ENCODE measurements at regions not wholly inside any gene's neighbourhood (a gene's known extent, or its start where the extent isn't known, plus 50 kb on each side); places are given as distances from the start of the nearest gene placed in this dataset.

- ChIA-PET CTCF (ENCODE audit: partially characterized antibody) (no interaction called here), POLR2A (ENCODE audit: partially characterized antibody) (no interaction called here)
- Histone ChIP-seq H2BK20ac (ENCODE audit: low read length) (no peak overlapping the region; the same call in 1 of the 2 replicates), H3K9me3 (ENCODE audit: insufficient read depth in 2 of 2, low read depth in 1 of 2, low read length in 1 of 2) (no peaks in the 10 kb centered on the region), H2AFZ (ENCODE audit: low read length) (peak overlapping the region; percentile 34; the same call in 1 of the 2 replicates), H3K27ac (ENCODE audit: low read depth, low read length) (no peak overlapping the region), H2BK15ac (ENCODE audit: low read length) (no peak overlapping the region), H2BK12ac (ENCODE audit: low read depth, low read length) (no peak overlapping the region), H2AK5ac (ENCODE audit: low read depth, low read length) (no peak overlapping the region), H4K20me1 (replicated peaks in 1 of 2; ENCODE audit: control insufficient read depth in 1 of 2, insufficient read depth in 2 of 2, low read length in 2 of 2) (no peaks in the 10 kb centered on the region), H3K4ac (replicated peaks; ENCODE audit: insufficient read length, low read depth, low read length) (no peak overlapping the region), H3K18ac (ENCODE audit: extremely low read depth, low read length) (no peak overlapping the region), H3K4me3 (ENCODE audit: extremely low read depth in 1 of 4, insufficient read depth in 2 of 4, low read depth in 3 of 4, low read length in 4 of 4) (no peak overlapping the region), H3K36me3 (ENCODE audit: control insufficient read depth in 2 of 4, insufficient read depth in 4 of 4, low read length in 3 of 4) (no peaks in the 10 kb centered on the region), H3K23ac (ENCODE audit: insufficient read length) (no peak overlapping the region), H3K23me2 (ENCODE audit: low read depth, low read length) (no peaks in the 10 kb centered on the region), H3K9ac (replicated peaks in 1 of 4; ENCODE audit: extremely low read depth in 1 of 4, low read depth in 3 of 4, low read length in 3 of 4) (no peak overlapping the region), H4K5ac (ENCODE audit: insufficient read length, low read depth, low read length) (no peak overlapping the region), H3K4me2 (ENCODE audit: insufficient read depth in 1 of 2, low read depth in 2 of 2, low read length in 2 of 2) (no peak overlapping the region), H3K79me2 (ENCODE audit: control insufficient read depth in 1 of 2, insufficient read depth in 2 of 2, low read length in 2 of 2) (no peaks in the 10 kb centered on the region), H4K8ac (ENCODE audit: extremely low read depth, insufficient read depth, low read length) (no peak overlapping the region), H3K56ac (replicated peaks; ENCODE audit: insufficient read length, low read depth, low read length) (no peak overlapping the region), H2BK120ac (replicated peaks; ENCODE audit: low read depth, low read length) (no peak overlapping the region), H2BK5ac (ENCODE audit: low read depth, low read length) (no peak overlapping the region), H3K79me1 (ENCODE audit: low read depth, low read length) (no peaks in the 10 kb centered on the region), H3K27me3 (replicated peaks in 1 of 4; ENCODE audit: control insufficient read depth in 3 of 4, extremely low read depth in 1 of 4, insufficient read depth in 3 of 4, low read length in 3 of 4) (no peaks in the 10 kb centered on the region), H4K91ac (replicated peaks; ENCODE audit: insufficient read length, low read length) (no peak overlapping the region), H3K4me1 (replicated peaks in 1 of 4; ENCODE audit: control insufficient read depth in 3 of 4, insufficient read depth in 4 of 4, low read length in 3 of 4) (peaks cover 0 to 4% (median 3%) of the 10 kb centered on the region in 4 experiments; a peak in 3 of 7 replicates), H3K14ac (ENCODE audit: insufficient read length) (no peak overlapping the region)
- DNase-seq (ENCODE audit: low read depth in 1 of 2, low spot score in 2 of 2) (no peak), FAIRE-seq (no peak)
- TF ChIP-seq SP4 (IDR thresholded peaks at IDR 0.05; ENCODE audit: low read length): no peak
- TF ChIP-seq PHF8 (conservative IDR thresholded peaks at IDR 0.05; ENCODE audit: low read depth, low read length): no peak
- no peak for TF ChIP-seq POLR2AphosphoS5 (IDR thresholded peaks at IDR 0.05; ENCODE audit: low read depth, low read length)
- no peak for TF ChIP-seq CBX5 (IDR thresholded peaks at IDR 0.05; ENCODE audit: low read depth, low read length)
- TF ChIP-seq CTCF (IDR thresholded peaks at IDR 0.05; ENCODE audit: control extremely low read depth in 1 of 3, insufficient read depth in 1 of 3, low read depth in 1 of 3, low read length in 3 of 3): no peak
- no peak for TF ChIP-seq KDM1A (IDR thresholded peaks at IDR 0.05; ENCODE audit: borderline replicate concordance, low read length)
- TF ChIP-seq BRCA1 (IDR thresholded peaks at IDR 0.05; ENCODE audit: low read depth, low read length): no peak
- no peak for TF ChIP-seq RBBP5 (IDR thresholded peaks at IDR 0.05; ENCODE audit: borderline replicate concordance, low read depth, low read length)
- TF ChIP-seq FOSL1 (IDR thresholded peaks at IDR 0.05; ENCODE audit: insufficient read depth, low read depth, low read length): no peak
- no peak for TF ChIP-seq TCF12 (IDR thresholded peaks at IDR 0.05; ENCODE audit: low read depth, low read length)
- no peak for TF ChIP-seq GABPA (IDR thresholded peaks at IDR 0.05; ENCODE audit: borderline replicate concordance, insufficient read depth, low read length)
- no peak for TF ChIP-seq SUZ12 (IDR thresholded peaks at IDR 0.05; ENCODE audit: low read length)
- TF ChIP-seq RAD21 (IDR thresholded peaks at IDR 0.05 in 1 of 2, conservative IDR thresholded peaks at IDR 0.05 in 1 of 2; ENCODE audit: low read depth in 2 of 2, low read length in 2 of 2): no peak
- no peak for TF ChIP-seq SP1 (IDR thresholded peaks at IDR 0.05; ENCODE audit: low read depth, low read length)
Measured at GRCh38 chr13:97648881-97649224, 214.9 kb downstream of the RAP2A start.
